Common myeloid progenitor, CD34-positive (primary cell): ENCODE measurements at regions not wholly inside any gene's neighbourhood (a gene's known extent, or its start where the extent isn't known, plus 50 kb on each side); places are given as distances from the start of the nearest gene placed in this dataset.

ENCODE experiments used
- CTCF ChIA-PET: fragments of 350-600 bp; sonication (Branson Sonifier 250); formaldehyde crosslinking; loops from one replicate; lab custom pipeline; 2021; ENCODE audit warnings: antibody characterized with exemption; lab: Charles Lee
- POLR2A ChIA-PET: fragments of 350-600 bp; sonication (Branson Sonifier 250); formaldehyde crosslinking; loops from one replicate; lab custom pipeline; 2021; ENCODE audit warnings: antibody characterized with exemption; lab: Charles Lee
- DNase-seq, 3 donors: peaks; one replicate each; pipeline versions ENCODE4 v3.0.0 to v3.0.0-alpha.2; 2013
- H3K27ac ChIP-seq, 2 experiments: 1 replicate in 1 of 2; 2 replicates in 1 of 2; pipeline ENCODE4 v1.7.0; 2013; ENCODE audit warnings: inconsistent platforms in 2 of 2, low read length in 2 of 2, mild to moderate bottlenecking in 2 of 2, low read depth in 1 of 2, moderate library complexity in 1 of 2; ENCODE audit not compliant: severe bottlenecking in 2 of 2, insufficient read depth in 1 of 2, poor library complexity in 1 of 2
- H3K27me3 ChIP-seq, 5 experiments: replicated peaks in 2 of 5; 1 replicate in 3 of 5; 2 replicates in 2 of 5; pipeline versions ENCODE4 v1.6.1 to v1.7.0; 2013; ENCODE audit warnings: low read length in 4 of 5, mild to moderate bottlenecking in 2 of 5, moderate library complexity in 2 of 5, inconsistent platforms in 1 of 5; ENCODE audit not compliant: insufficient read depth in 5 of 5, control insufficient read depth in 4 of 5
- H3K36me3 ChIP-seq, 4 experiments: 1 replicate in 2 of 4; 2 replicates in 2 of 4; pipeline versions ENCODE4 v1.6.1 to v1.7.0; 2013; ENCODE audit warnings: low read length in 3 of 4, control low read depth in 1 of 4, mild to moderate bottlenecking in 1 of 4; ENCODE audit not compliant: control insufficient read depth in 4 of 4, insufficient read depth in 4 of 4
- H3K4me1 ChIP-seq, 4 experiments: 1 replicate in 3 of 4; 2 replicates in 1 of 4; pipeline versions ENCODE4 v1.6.1 to v1.7.1; 2013; ENCODE audit warnings: low read length in 3 of 4, mild to moderate bottlenecking in 3 of 4, control low read depth in 1 of 4, inconsistent platforms in 1 of 4, moderate library complexity in 1 of 4; ENCODE audit not compliant: control insufficient read depth in 4 of 4, insufficient read depth in 4 of 4; ENCODE audit errors: control extremely low read depth in 1 of 4
- H3K4me3 ChIP-seq, 7 experiments: 1 replicate in 4 of 7; 2 replicates in 3 of 7; pipeline versions ENCODE4 v1.5.1 to v1.7.0; 2013; ENCODE audit warnings: mild to moderate bottlenecking in 7 of 7, low read length in 6 of 7, moderate library complexity in 6 of 7, inconsistent platforms in 2 of 7, low read depth in 2 of 7, control low read depth in 1 of 7; ENCODE audit not compliant: insufficient read depth in 4 of 7, control insufficient read depth in 1 of 7; ENCODE audit errors: extremely low read depth in 1 of 7
- H3K9me3 ChIP-seq, 5 experiments: 1 replicate in 4 of 5; 2 replicates in 1 of 5; pipeline versions ENCODE4 v1.6.1 to v1.7.1; 2013; ENCODE audit warnings: low read length in 4 of 5, mild to moderate bottlenecking in 2 of 5, inconsistent platforms in 1 of 5, low read depth in 1 of 5, moderate library complexity in 1 of 5; ENCODE audit not compliant: control insufficient read depth in 4 of 5, insufficient read depth in 2 of 5; ENCODE audit errors: control extremely low read depth in 1 of 5
- WGBS: methylation state at CpG from one replicate; pipeline ENCODE4 v1.1.5; 2013; ENCODE audit not compliant: insufficient coverage; 5-methylcytosine and 5-hydroxymethylcytosine counted together

- ChIA-PET CTCF (no interaction called here), POLR2A (no interaction called here)
- H3K4me3 ChIP-seq, result no peak overlapping the region
- no peaks in the 10 kb centered on the region for H3K9me3 ChIP-seq
- no peaks in the 10 kb centered on the region for H3K4me1 ChIP-seq
- H3K36me3 ChIP-seq, result no peaks in the 10 kb centered on the region
- H3K27me3 ChIP-seq, result no peaks in the 10 kb centered on the region
- WGBS, result 85% methylated on average over 1 of the region's 2 CpGs
- DNase-seq, result no peak
- H3K27ac ChIP-seq, result no peak overlapping the region
Observed at GRCh38 chr13:107462501-107462900, 752.8 kb downstream of the LIG4 start.

- no peaks in the 10 kb centered on the region for H3K36me3 ChIP-seq
- no peaks in the 10 kb centered on the region for H3K4me1 ChIP-seq
- no peak overlapping the region for H3K4me3 ChIP-seq
- no peak overlapping the region for H3K27ac ChIP-seq
- DNase-seq, result no peak
- ChIA-PET POLR2A (no interaction called here), CTCF (no interaction called here)
- H3K9me3 ChIP-seq, result no peaks in the 10 kb centered on the region
- H3K27me3 ChIP-seq, result no peaks in the 10 kb centered on the region
- no CpG with 5 or more reads among the region's 1 CpG for WGBS
Observed at GRCh38 chr13:107461751-107462150, 753.6 kb downstream of the LIG4 start.

- H3K4me1 ChIP-seq, result no peaks in the 10 kb centered on the region
- no peaks in the 10 kb centered on the region for H3K36me3 ChIP-seq
- CTCF ChIA-PET, result interaction anchor here (0.7 kb wide), 1 partner anchor 32 kb away, joined by 3 read pairs; no protein-coding TSS in a partner anchor
- H3K27me3 ChIP-seq, result no peaks in the 10 kb centered on the region
- no peak for DNase-seq
- POLR2A ChIA-PET, result no interaction called here
- H3K9me3 ChIP-seq, result peaks cover 0 to 2% (median 0%) of the 10 kb centered on the region in 5 experiments
- no peak overlapping the region for H3K4me3 ChIP-seq
- WGBS, result 96% methylated on average over 3 of the region's 3 CpGs
- no peak overlapping the region for H3K27ac ChIP-seq
Observed at GRCh38 chr13:107459430-107459829, 755.9 kb downstream of the LIG4 start.

GRCh38 chr13:107458269-107458668 lies 757.1 kb downstream of the LIG4 start:
- Histone ChIP-seq H3K27me3 (no peaks in the 10 kb centered on the region), H3K27ac (no peak overlapping the region), H3K36me3 (no peaks in the 10 kb centered on the region), H3K9me3 (peaks cover 0 to 8% (median 2%) of the 10 kb centered on the region in 5 experiments), H3K4me1 (no peaks in the 10 kb centered on the region), H3K4me3 (no peak overlapping the region)
- ChIA-PET POLR2A (no interaction called here), CTCF (no interaction called here)
- DNase-seq, result no peak
- 76% methylated on average over 3 of the region's 10 CpGs for WGBS

- H3K4me1 ChIP-seq, result no peaks in the 10 kb centered on the region
- no CpG with 5 or more reads among the region's 2 CpGs for WGBS
- H3K27ac ChIP-seq, result no peak overlapping the region
- peaks cover 0 to 13% (median 2%) of the 10 kb centered on the region in 5 experiments for H3K9me3 ChIP-seq
- ChIA-PET CTCF (no interaction called here), POLR2A (interaction anchor here (0.6 kb wide), 1 partner anchor 11 kb away, joined by 3 read pairs; no protein-coding TSS in a partner anchor)
- no peak overlapping the region for H3K4me3 ChIP-seq
- H3K36me3 ChIP-seq, result no peaks in the 10 kb centered on the region
- H3K27me3 ChIP-seq, result no peaks in the 10 kb centered on the region
- no peak for DNase-seq
Observed at GRCh38 chr13:107457686-107458085, 757.6 kb downstream of the LIG4 start.

GRCh38 chr13:107456431-107456830 lies 758.9 kb downstream of the LIG4 start:
- no peak overlapping the region for H3K27ac ChIP-seq
- no peaks in the 10 kb centered on the region for H3K36me3 ChIP-seq
- no peak overlapping the region for H3K4me3 ChIP-seq
- no CpG with 5 or more reads among the region's 2 CpGs for WGBS
- POLR2A ChIA-PET, result no interaction called here
- no peaks in the 10 kb centered on the region for H3K27me3 ChIP-seq
- peaks cover 0 to 6% (median 2%) of the 10 kb centered on the region in 4 experiments for H3K4me1 ChIP-seq
- CTCF ChIA-PET, result no interaction called here
- H3K9me3 ChIP-seq, result peaks cover 0 to 13% (median 2%) of the 10 kb centered on the region in 5 experiments
- no peak for DNase-seq

GRCh38 chr13:107452833-107453232 lies 762.5 kb downstream of the LIG4 start:
- H3K9me3 ChIP-seq, result peaks cover 0 to 13% (median 2%) of the 10 kb centered on the region in 5 experiments
- H3K27me3 ChIP-seq, result no peaks in the 10 kb centered on the region
- WGBS, result 91% methylated on average over 2 of the region's 2 CpGs
- no peaks in the 10 kb centered on the region for H3K36me3 ChIP-seq
- DNase-seq, result no peak
- H3K4me1 ChIP-seq, result peaks cover 0 to 19% (median 11%) of the 10 kb centered on the region in 4 experiments
- H3K27ac ChIP-seq, result no peak overlapping the region
- H3K4me3 ChIP-seq, result no peak overlapping the region
- ChIA-PET CTCF (interaction anchor here (0.6 to 1.3 kb wide), 3 partner anchors 9 to 168 kb away, joined by 3 to 5 read pairs (median 3); no protein-coding TSS in a partner anchor), POLR2A (no interaction called here)
